GM23338 (cell line): ENCODE measurements at regions not wholly inside any gene's neighbourhood (a gene's known extent, or its start where the extent isn't known, plus 50 kb on each side); places are given as distances from the start of the nearest gene placed in this dataset.

Experiments
- ATAC-seq: fragments of 200-7000 bp; cut with Tn5 transposase; 3 replicates; pipeline ENCODE4 v1.9.1; 2020
- DNase-seq: peaks from one replicate; pipeline ENCODE4 v3.0.0-alpha.2; 2015; ENCODE audit warnings: low spot score
- H2AFZ ChIP-seq: fragments of 200-600 bp; sonication (generic); 2 replicates; pipeline ENCODE4 v1.8.0; 2016; ENCODE audit warnings: antibody characterized with exemption, mild to moderate bottlenecking, moderate library complexity
- H3F3A ChIP-seq: fragments of 200-600 bp; sonication (generic); replicated peaks from 2 replicates; pipeline ENCODE4 v1.8.0; 2017; ENCODE audit warnings: antibody characterized with exemption, mixed run types, low read depth
- H3K27ac ChIP-seq: fragments of 200-600 bp; sonication (generic); 2 replicates; pipeline ENCODE4 v1.6.1; 2016; ENCODE audit warnings: low read depth
- H3K27me3 ChIP-seq: fragments of 200-600 bp; sonication (generic); 2 replicates; pipeline ENCODE4 v1.8.0; 2016; ENCODE audit warnings: mild to moderate bottlenecking, mixed run types, moderate library complexity; ENCODE audit not compliant: insufficient read depth
- H3K36me3 ChIP-seq: fragments of 200-600 bp; sonication (generic); 2 replicates; pipeline ENCODE4 v1.8.0; 2016; ENCODE audit warnings: mild to moderate bottlenecking; ENCODE audit not compliant: insufficient read depth
- H3K4me1 ChIP-seq: fragments of 200-600 bp; sonication (generic); 2 replicates; pipeline ENCODE4 v1.8.0; 2016; ENCODE audit warnings: mild to moderate bottlenecking, moderate library complexity; ENCODE audit not compliant: insufficient read depth
- H3K4me2 ChIP-seq: fragments of 200-600 bp; sonication (generic); 2 replicates; pipeline ENCODE4 v1.7.1; 2017; ENCODE audit warnings: mixed run types
- H3K4me3 ChIP-seq: fragments of 200-600 bp; sonication (generic); 2 replicates; pipeline ENCODE4 v1.6.1; 2016; ENCODE audit warnings: mixed run types
- H3K79me2 ChIP-seq: fragments of 200-600 bp; sonication (generic); replicated peaks from 2 replicates; pipeline ENCODE4 v1.8.0; 2017; ENCODE audit warnings: mild to moderate bottlenecking; ENCODE audit not compliant: insufficient read depth
- H3K9me2 ChIP-seq: fragments of 200-600 bp; sonication (generic); 2 replicates; pipeline ENCODE4 v1.8.0; 2017; ENCODE audit not compliant: insufficient read depth
- H4K20me1 ChIP-seq: fragments of 200-600 bp; sonication (generic); replicated peaks from 2 replicates; pipeline ENCODE4 v1.8.0; 2017; ENCODE audit warnings: mild to moderate bottlenecking; ENCODE audit not compliant: insufficient read depth
- H3K27ac Mint-ChIP-seq: 2 replicates; pipeline ENCODE4 v1.8.0; 2020; ENCODE audit warnings: inconsistent platforms, mild to moderate bottlenecking, moderate library complexity, mixed read lengths
- H3K27me3 Mint-ChIP-seq: 3 replicates; pipeline ENCODE4 v1.8.0; 2022; ENCODE audit warnings: low read depth, mild to moderate bottlenecking, moderate library complexity, mixed read lengths, inconsistent platforms; ENCODE audit not compliant: insufficient read depth, poor library complexity
- H3K36me3 Mint-ChIP-seq: 3 replicates; pipeline ENCODE4 v1.8.0; 2021; ENCODE audit warnings: low read depth, mild to moderate bottlenecking, inconsistent platforms, moderate library complexity, mixed read lengths
- H3K4me1 Mint-ChIP-seq: 3 replicates; pipeline ENCODE4 v1.8.0; 2020; ENCODE audit warnings: mild to moderate bottlenecking, inconsistent platforms, mixed read lengths
- H3K4me3 Mint-ChIP-seq: 3 replicates; pipeline ENCODE4 v1.8.0; 2021; ENCODE audit warnings: moderate library complexity, mild to moderate bottlenecking, inconsistent platforms, mixed read lengths
- H3K9me3 Mint-ChIP-seq: 3 replicates; pipeline ENCODE4 v1.8.0; 2020; ENCODE audit warnings: moderate library complexity, mild to moderate bottlenecking, inconsistent platforms, mixed read lengths
- CREB1 ChIP-seq: fragments of 250-450 bp; sonication (Bioruptor Pico); IDR thresholded peaks from 2 replicates; pipeline ENCODE4 v1.5.0; 2020; ENCODE audit warnings: low read depth, mild to moderate bottlenecking, moderate library complexity
- CTCF ChIP-seq, 2 experiments: fragments of 200-600 bp in 1 of 2; sonication (generic) in 1 of 2; conservative IDR thresholded peaks; 2 replicates each; pipeline versions ENCODE4 v1.5.1 to v1.6.1; 2016 to 2017; ENCODE audit warnings: antibody characterized with exemption in 2 of 2, low read depth in 2 of 2, mild to moderate bottlenecking in 2 of 2, moderate library complexity in 1 of 2
- EZH2 ChIP-seq: fragments of 200-600 bp; sonication (generic); IDR thresholded peaks from one replicate; pipeline ENCODE4 v1.8.0; 2017; ENCODE audit warnings: antibody characterized with exemption, mild to moderate bottlenecking, low read depth; ENCODE audit not compliant: unreplicated experiment
- EZH2phosphoT487 ChIP-seq: fragments of 200-600 bp; sonication (generic); IDR thresholded peaks from one replicate; pipeline ENCODE4 v1.8.1; 2018; ENCODE audit warnings: antibody characterized with exemption; ENCODE audit not compliant: unreplicated experiment
- JUNB ChIP-seq: IDR thresholded peaks from one replicate; pipeline ENCODE4 v1.6.1; 2016; ENCODE audit warnings: antibody characterized with exemption; ENCODE audit not compliant: unreplicated experiment
- POLR2AphosphoS5 ChIP-seq: IDR thresholded peaks from 2 replicates; pipeline ENCODE4 v1.6.1; 2016; ENCODE audit warnings: antibody characterized with exemption, low read depth
- STAT1 ChIP-seq: IDR thresholded peaks from one replicate; pipeline ENCODE4 v1.6.1; 2016; ENCODE audit warnings: antibody characterized with exemption; ENCODE audit not compliant: unreplicated experiment
- ZNF331 ChIP-seq: fragments of 250-450 bp; sonication (Bioruptor Pico); IDR thresholded peaks from 2 replicates; pipeline ENCODE4 v1.5.0; 2020; ENCODE audit warnings: low read depth, mild to moderate bottlenecking, moderate library complexity
- ZNF462 ChIP-seq: fragments of 250-450 bp; sonication (Bioruptor Pico); IDR thresholded peaks from 2 replicates; pipeline ENCODE4 v1.5.0; 2020; ENCODE audit warnings: mild to moderate bottlenecking, moderate library complexity
- TF ChIP-seq, protein P1 (sequence below): IDR thresholded peaks from one replicate; pipeline ENCODE4 v1.6.1; 2018; ENCODE audit warnings: antibody characterized with exemption; ENCODE audit not compliant: unreplicated experiment

DNA sequence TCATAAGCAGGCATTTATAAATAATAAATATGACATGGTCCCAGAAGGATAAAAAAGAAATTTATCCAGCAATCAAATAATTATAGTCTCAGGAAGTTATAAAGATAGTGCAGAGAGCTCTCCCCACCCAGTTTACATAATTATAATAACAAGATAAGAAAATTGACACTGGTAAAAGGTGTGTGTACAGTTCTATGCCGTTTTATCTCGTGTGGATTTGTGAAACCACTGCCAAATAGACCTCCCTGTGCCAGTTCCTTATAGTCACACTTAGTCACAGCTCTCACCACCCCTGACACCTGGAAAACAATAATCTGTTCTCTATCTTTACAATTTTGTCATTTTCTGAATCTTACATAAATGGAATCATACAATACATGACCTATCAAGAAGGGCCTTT is 320.1 kb downstream of the KBTBD8 start:
- ATAC-seq, result no peak
- no peak for TF ChIP-seq POLR2AphosphoS5
- TF ChIP-seq ZNF331 (CRISPR knock-in tag), result no peak
- TF ChIP-seq CREB1 (CRISPR knock-in tag), result no peak
- TF ChIP-seq, protein P1, sequence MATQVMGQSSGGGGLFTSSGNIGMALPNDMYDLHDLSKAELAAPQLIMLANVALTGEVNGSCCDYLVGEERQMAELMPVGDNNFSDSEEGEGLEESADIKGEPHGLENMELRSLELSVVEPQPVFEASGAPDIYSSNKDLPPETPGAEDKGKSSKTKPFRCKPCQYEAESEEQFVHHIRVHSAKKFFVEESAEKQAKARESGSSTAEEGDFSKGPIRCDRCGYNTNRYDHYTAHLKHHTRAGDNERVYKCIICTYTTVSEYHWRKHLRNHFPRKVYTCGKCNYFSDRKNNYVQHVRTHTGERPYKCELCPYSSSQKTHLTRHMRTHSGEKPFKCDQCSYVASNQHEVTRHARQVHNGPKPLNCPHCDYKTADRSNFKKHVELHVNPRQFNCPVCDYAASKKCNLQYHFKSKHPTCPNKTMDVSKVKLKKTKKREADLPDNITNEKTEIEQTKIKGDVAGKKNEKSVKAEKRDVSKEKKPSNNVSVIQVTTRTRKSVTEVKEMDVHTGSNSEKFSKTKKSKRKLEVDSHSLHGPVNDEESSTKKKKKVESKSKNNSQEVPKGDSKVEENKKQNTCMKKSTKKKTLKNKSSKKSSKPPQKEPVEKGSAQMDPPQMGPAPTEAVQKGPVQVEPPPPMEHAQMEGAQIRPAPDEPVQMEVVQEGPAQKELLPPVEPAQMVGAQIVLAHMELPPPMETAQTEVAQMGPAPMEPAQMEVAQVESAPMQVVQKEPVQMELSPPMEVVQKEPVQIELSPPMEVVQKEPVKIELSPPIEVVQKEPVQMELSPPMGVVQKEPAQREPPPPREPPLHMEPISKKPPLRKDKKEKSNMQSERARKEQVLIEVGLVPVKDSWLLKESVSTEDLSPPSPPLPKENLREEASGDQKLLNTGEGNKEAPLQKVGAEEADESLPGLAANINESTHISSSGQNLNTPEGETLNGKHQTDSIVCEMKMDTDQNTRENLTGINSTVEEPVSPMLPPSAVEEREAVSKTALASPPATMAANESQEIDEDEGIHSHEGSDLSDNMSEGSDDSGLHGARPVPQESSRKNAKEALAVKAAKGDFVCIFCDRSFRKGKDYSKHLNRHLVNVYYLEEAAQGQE, result no peak
- no peak for TF ChIP-seq EZH2
- no peak for TF ChIP-seq EZH2phosphoT487
- no peak for TF ChIP-seq STAT1
- TF ChIP-seq CTCF (conservative IDR thresholded peaks at IDR 0.05; ENCODE audit: low read depth in 2 of 2), result no peak

GRCh38 chr3:67324554-67324953 is 326.4 kb downstream of the KBTBD8 start:
- Histone ChIP-seq H3K4me3 (no peak overlapping the region), H3K36me3 (no peaks in the 10 kb centered on the region), H3F3A (no peaks in the 10 kb centered on the region), H2AFZ (no peak overlapping the region), H3K27ac (no peak overlapping the region), H3K4me1 (no peaks in the 10 kb centered on the region), H3K27me3 (no peaks in the 10 kb centered on the region), H3K9me2 (0 out of 2 replicates have a peak, but pooled peaks cover 1% of the 10 kb centered on the region), H3K4me2 (no peak overlapping the region), H3K79me2 (no peaks in the 10 kb centered on the region), H4K20me1 (no peaks in the 10 kb centered on the region)
- Mint-ChIP-seq H3K9me3 (no peaks in the 10 kb centered on the region), H3K4me3 (no peak overlapping the region), H3K36me3 (no peaks in the 10 kb centered on the region), H3K27me3 (no peaks in the 10 kb centered on the region), H3K4me1 (peaks cover 3% of the 10 kb centered on the region; the same call in 1 of the 3 replicates), H3K27ac (no peak overlapping the region)
- no peak for ATAC-seq
- no peak for DNase-seq
- TF ChIP-seq JUNB (no peak), POLR2AphosphoS5 (no peak), ZNF462 (no peak), STAT1 (no peak), ZNF331 (CRISPR knock-in tag) (no peak)

More for the DNA sequence above, 320.1 kb downstream of the KBTBD8 start:
- H3K36me3 ChIP-seq, result no peaks in the 10 kb centered on the region
- no peak for DNase-seq
- H3F3A ChIP-seq, result no peaks in the 10 kb centered on the region
- Mint-ChIP-seq H3K36me3 (no peaks in the 10 kb centered on the region), H3K4me1 (no peaks in the 10 kb centered on the region), H3K27ac (no peak overlapping the region), H3K4me3 (no peak overlapping the region), H3K27me3 (no peaks in the 10 kb centered on the region), H3K9me3 (no peaks in the 10 kb centered on the region; the same call in 2 of the 3 replicates)
- no peaks in the 10 kb centered on the region for H3K79me2 ChIP-seq
- no peaks in the 10 kb centered on the region for H3K27me3 ChIP-seq
- no peaks in the 10 kb centered on the region for H4K20me1 ChIP-seq
- no peak overlapping the region for H2AFZ ChIP-seq
- H3K4me3 ChIP-seq, result no peak overlapping the region
- 0 out of 2 replicates have a peak, but pooled peaks cover 4% of the 10 kb centered on the region for H3K4me1 ChIP-seq
- no peaks in the 10 kb centered on the region; the same call in 1 of the 2 replicates for H3K9me2 ChIP-seq
- H3K27ac ChIP-seq, result no peak overlapping the region
- H3K4me2 ChIP-seq, result no peak overlapping the region
